ENCODE measurements at regions not wholly inside any gene's neighbourhood (a gene's known extent, or its start where the extent isn't known, plus 50 kb on each side); places are given as distances from the start of the nearest gene placed in this dataset.

DNA sequence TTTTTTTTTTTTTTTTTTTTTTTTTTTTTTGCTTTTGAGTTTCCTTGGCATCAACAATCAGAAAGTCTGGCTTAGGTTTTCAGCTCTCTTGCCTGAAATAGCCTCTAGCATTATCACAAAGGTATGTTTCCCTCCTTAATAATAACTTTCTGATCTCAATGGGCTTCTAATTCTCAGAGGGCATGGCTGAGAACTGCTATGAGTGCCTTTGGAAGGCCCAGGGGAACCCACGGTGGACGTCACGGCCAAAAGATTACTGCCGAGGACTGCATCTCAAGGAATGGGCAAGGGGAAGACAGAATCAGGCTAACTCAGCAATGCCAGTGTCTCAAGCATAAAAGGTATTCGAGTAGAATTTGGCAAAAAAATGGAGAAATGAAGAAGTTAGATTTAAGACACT, 73.2 kb upstream of the SLC14A2 start:
- TF ChIP-seq EZH2phosphoT487 (IDR thresholded peaks at IDR 0.05; ENCODE audit: borderline replicate concordance, low read length): no peak
- no peak for TF ChIP-seq EZH2 (IDR thresholded peaks at IDR 0.05; ENCODE audit: low read length, unreplicated experiment)

Data from PC-3 (cell line).